GM21529 (cell line): ENCODE measurements at regions not wholly inside any gene's neighbourhood (a gene's known extent, or its start where the extent isn't known, plus 50 kb on each side); places are given as distances from the start of the nearest gene placed in this dataset.

Source experiments
- ATAC-seq: cut with Tn5 transposase; IDR thresholded peaks from one replicate; pipeline ENCODE4 v1.9.1; 2021; ENCODE audit not compliant: unreplicated experiment

DNA sequence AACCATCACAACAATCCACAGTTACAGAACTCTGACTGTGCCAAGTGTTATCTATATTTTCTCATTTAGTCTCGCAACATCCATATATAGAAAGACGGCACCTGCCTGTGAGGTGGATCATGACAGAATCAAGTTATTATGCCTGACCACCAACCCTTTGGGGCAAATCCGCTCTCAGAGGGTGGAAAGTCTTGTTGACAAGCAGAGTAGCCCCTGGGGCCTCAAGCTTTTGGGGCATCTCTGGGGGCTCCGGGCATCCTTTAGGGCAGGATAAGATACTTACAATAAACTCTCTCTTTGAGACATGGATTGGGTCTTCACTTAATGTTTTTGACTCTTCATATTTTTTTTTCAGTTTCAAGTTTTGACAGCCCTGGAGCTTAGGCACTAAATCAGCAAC is 150.5 kb upstream of the NAV2 start:
- no peak for ATAC-seq

GRCh38 chr11:19561011-19561410 is 151.6 kb upstream of the NAV2 start:
- ATAC-seq = no peak

GRCh38 chr11:19560156-19560555 is 152.5 kb upstream of the NAV2 start:
- no peak for ATAC-seq

DNA sequence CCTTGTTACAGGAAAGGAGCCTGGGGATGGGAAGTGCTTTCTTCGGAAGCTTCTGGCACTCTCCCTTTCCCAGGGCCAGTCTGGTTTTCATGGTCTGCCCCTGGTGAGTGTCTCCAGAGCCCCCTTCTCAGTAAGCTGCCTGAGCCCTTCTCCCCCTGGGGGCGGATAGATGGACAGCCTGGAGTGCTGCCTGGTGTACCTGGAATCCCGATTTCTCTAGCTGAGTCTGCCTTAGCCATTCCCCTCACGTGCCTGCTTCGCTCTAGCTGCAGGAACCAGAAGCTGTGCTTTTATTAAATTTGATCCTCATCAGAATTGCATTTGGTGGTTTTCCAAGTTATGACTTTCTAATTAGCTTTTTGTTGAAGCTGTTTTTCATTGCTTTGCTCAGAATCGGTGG is 152.9 kb upstream of the NAV2 start:
- ATAC-seq = no peak

DNA sequence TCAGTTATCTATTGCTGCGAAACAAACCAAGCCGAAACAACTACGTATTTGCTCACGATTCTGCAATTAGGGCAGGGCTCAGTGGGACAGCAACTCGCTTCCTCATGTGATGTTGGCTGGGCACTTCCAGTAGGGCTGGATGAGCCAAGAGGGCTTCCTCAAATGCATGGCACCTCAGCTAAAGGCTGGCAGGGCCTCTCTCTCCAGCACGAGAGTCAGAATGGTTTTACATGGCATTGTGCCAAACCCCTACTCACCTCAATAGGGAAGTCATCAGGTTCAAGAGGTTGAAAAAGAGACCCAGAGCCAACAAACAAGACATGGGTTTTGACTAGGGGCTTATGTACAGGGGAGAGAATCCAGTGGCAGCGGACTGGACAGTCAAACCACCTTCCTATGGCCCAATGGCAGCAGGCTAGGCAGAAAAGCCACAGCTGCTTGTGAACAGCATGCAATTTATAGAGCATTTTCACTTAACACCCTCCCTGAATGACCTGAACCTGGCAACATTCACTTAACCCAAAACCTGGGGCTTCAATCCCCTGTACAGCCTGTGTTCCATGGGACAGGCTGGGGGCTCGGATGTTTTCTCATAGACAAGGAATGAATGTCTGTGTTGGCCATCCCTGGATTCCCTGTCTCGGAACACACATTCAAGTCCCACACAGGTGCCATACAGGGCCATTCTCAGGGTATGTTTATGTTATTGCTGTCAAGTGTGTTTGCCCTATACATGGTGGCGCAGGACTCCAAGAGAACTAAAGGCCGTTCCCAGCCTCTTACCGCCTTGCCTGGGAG is 154.2 kb upstream of the NAV2 start:
- ATAC-seq = no peak

DNA sequence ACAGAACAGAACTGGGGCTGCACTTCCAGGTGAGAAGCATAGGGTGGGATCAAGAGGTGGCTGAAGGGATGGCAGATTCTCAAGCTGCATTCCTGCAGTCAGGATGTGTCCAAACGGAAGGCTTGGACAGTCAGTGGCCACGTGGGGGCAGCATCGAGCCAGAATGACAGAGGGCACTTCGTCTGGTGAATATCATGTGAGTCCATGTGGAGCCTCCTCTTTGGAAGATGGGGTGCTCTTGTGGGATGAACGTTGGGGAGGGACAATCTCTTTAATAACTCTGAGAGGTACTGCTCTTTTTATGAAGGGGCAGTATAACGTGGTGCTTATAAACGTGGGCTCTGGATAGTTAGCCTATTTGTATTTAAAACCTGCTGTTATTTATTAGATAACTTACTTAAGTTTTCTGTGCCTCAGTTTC is 154.9 kb upstream of the NAV2 start:
- ATAC-seq = peak; percentile 53

- no peak for ATAC-seq
Measured at GRCh38 chr11:19557185-19557584, 155.5 kb upstream of the NAV2 start.

- ATAC-seq = no peak
Measured at GRCh38 chr11:19555266-19555665, 157.4 kb upstream of the NAV2 start.

GRCh38 chr11:19553683-19554333 is 158.8 kb upstream of the NAV2 start:
- peak; percentile 70 for ATAC-seq

DNA sequence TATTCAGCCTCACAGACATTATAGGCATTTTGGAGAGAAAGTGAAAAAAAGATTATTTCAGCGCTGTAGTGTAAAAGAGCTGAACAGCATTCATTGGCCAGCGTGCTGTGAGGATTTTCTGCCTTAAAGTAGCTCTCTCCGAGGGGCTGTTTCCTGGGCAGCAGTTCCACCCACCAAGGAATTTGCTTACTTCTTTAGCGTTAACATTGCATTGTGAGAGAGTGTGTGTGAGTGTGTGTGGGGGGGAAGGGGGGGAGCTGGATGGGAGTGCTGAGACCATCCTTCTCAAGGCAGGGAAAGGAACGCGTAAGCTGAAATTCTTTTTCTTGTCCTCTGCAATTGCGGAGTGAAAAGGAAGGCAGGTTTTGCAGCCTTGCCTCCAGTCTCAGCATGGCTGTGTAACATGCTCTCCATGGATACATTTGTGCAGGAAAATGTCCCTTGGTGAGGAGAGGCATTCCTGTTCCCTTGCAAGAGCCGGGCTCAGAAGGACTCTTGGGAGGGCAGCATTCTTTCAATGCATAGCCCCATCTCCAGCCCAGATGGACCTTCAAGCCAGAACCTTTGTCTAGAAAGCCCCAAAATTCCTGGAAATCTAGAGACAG is 159.9 kb upstream of the NAV2 start:
- no peak for ATAC-seq

DNA sequence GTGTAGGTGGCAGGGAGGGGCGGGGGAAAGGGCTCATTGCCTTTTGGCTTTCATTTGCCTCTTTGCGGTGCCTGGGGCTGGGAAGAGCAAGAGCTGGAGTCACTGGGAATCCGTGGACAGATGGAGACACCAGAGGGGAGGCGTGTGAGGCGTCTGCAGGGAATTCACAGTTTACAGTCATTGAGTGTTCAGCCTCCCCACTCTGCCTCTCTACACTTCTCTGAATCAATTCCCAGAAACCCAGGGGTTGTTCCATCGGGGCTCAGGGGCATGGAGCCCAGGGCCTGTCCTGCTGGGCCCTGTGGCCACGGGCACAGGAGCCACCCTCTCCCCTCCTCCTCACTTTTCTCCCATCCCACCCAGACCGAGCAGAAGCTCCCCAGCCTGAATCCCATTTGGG is 160.5 kb upstream of the NAV2 start:
- no peak for ATAC-seq

- ATAC-seq = peak; percentile 77
Measured at GRCh38 chr11:19551457-19551856, 161.2 kb upstream of the NAV2 start.

DNA sequence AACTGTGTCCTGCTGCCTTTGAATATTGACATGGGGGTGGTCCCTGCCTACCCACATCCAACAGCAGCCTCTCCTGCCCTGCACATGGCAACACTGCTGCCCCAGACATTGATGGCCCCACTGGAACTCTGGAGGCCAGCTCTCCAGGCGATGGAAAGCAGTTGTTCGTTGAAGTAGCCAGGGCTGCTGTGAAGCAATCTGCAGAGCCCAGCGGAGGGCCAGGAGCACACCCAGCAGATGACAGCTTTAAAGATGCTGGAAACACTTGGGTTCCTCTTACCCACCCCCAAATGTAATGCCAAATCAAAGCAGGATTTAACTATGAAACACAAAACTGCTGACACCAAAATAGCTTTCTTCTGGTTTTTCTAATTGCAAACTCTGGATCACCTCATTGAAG is 165.6 kb upstream of the NAV2 start:
- no peak for ATAC-seq

- no peak for ATAC-seq
Measured at GRCh38 chr11:19546325-19546724, 166.3 kb upstream of the NAV2 start.

- ATAC-seq = no peak
Measured at GRCh38 chr11:19541521-19542049, 171.1 kb upstream of the NAV2 start.

GRCh38 chr11:19539861-19540260 is 172.8 kb upstream of the NAV2 start:
- no peak for ATAC-seq

DNA sequence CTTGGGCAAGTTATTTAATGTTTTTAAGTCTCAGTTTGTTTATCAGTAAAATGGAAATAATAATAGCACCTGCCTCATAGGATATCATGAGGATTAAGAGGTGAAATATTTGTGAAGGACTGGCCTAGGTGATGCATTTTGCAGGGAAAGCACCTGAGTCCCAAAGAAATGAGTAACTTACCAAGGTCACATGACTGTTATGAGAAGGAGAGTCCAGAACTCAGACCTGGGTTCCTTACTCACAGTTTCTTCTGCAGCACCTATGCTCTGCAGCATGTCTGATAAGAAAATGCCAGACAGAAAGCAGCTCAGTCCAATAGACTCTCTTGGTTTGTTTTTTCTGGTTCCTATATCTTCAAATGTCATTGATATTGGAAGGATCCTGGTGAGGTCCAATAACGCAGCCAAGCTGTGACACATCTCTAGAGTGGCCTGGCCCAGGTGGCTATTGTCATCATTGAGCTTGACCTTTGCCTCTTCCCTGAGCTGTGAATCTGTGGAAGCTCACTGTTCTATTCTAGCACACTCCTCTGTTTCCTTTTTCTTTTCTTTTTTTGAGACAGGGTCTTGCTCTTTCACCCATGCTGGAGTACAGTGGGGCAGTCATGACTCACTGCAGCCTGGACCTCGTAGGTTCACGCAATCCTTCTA is 174.7 kb upstream of the NAV2 start:
- no peak for ATAC-seq

GRCh38 chr11:19536131-19536530 is 176.5 kb upstream of the NAV2 start:
- ATAC-seq = no peak

DNA sequence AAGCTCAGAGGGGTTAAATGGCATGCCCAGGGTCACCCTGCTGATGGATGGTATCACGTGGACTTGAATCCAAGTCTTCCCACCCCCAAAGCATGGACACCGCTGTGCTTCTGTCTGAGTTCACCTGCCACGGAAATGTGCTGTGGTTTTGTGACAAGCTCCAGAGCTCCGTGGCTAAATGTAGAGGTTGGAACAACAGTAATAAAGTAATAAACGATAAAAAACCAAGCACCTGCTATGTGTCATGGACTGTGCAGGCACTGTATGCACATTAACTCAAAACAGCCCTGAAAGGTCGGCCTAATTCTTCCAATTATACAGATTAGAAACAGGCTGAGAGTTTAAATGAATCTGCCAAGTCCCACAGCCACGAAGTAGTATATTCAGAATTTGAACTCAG is 182.1 kb upstream of the NAV2 start:
- no peak for ATAC-seq

GRCh38 chr11:19526119-19526518 is 186.5 kb upstream of the NAV2 start:
- ATAC-seq = no peak

- ATAC-seq = no peak
Measured at GRCh38 chr11:19525714-19526113, 186.9 kb upstream of the NAV2 start.
